ENCODE measurements at regions not wholly inside any gene's neighbourhood (a gene's known extent, or its start where the extent isn't known, plus 50 kb on each side); places are given as distances from the start of the nearest gene placed in this dataset.

GRCh38 chr10:126840576-126841135 lies 64.6 kb upstream of the DOCK1 start:
- Mint-ChIP-seq H3K4me3 (no peak overlapping the region), H3K27me3 (no peaks in the 10 kb centered on the region), H3K4me1 (no peaks in the 10 kb centered on the region), H3K9me3 (ENCODE audit: insufficient read depth) (no peaks in the 10 kb centered on the region), H3K27ac (no peak overlapping the region)
- no peak for DNase-seq
- Histone ChIP-seq H3K9me3 (ENCODE audit: control extremely low read depth in 1 of 3, control insufficient read depth in 2 of 3, insufficient read depth in 1 of 3, low read length in 2 of 3) (peaks cover 0 to 12% (median 0%) of the 10 kb centered on the region in 3 donors), H3K27ac (ENCODE audit: low read length in 2 of 2) (no peak overlapping the region), H3K4me1 (ENCODE audit: control insufficient read depth in 2 of 2, insufficient read depth in 2 of 2, low read length in 2 of 2) (no peaks in the 10 kb centered on the region), H3K36me3 (replicated peaks in 1 of 2; ENCODE audit: control extremely low read depth in 1 of 2, control insufficient read depth in 1 of 2, extremely low read depth in 1 of 2, insufficient read depth in 2 of 2, low read length in 1 of 2) (no peaks in the 10 kb centered on the region), H3K4me3 (ENCODE audit: control extremely low read depth in 1 of 5, extremely low read depth in 1 of 5, insufficient read depth in 1 of 5, low read depth in 2 of 5, low read length in 4 of 5) (no peak overlapping the region), H3K4me2 (replicated peaks; ENCODE audit: low read depth, low read length, poor library complexity, severe bottlenecking) (no peak overlapping the region), H2AFZ (ENCODE audit: insufficient read depth, low read depth, low read length, poor library complexity, severe bottlenecking) (no peak overlapping the region), H3K27me3 (replicated peaks in 1 of 4; ENCODE audit: control extremely low read depth in 1 of 4, control insufficient read depth in 3 of 4, insufficient read depth in 4 of 4, low read length in 3 of 4) (no peaks in the 10 kb centered on the region), H3K9ac (ENCODE audit: low read length) (no peak overlapping the region), H3K79me2 (ENCODE audit: control insufficient read depth, insufficient read depth, low read length) (no peaks in the 10 kb centered on the region), H4K20me1 (ENCODE audit: control insufficient read depth, insufficient read depth, low read length, poor library complexity, severe bottlenecking) (no peaks in the 10 kb centered on the region)
- TF ChIP-seq CTCF (IDR thresholded peaks at IDR 0.05) (no peak), EZH2 (IDR thresholded peaks at IDR 0.05; ENCODE audit: borderline replicate concordance, insufficient read depth, low read depth, low read length, poor library complexity, severe bottlenecking) (no peak)
- WGBS (ENCODE audit: insufficient coverage): 93% methylated on average over 6 of the region's 10 CpGs
- intact Hi-C loops (cut with micrococcal nuclease): no loop called here
- POLR2A ChIA-PET: no interaction called here
- CTCF ChIA-PET: no interaction called here
- ATAC-seq (ENCODE audit: low read depth): no peak

GRCh38 chr10:126841341-126841895 lies 63.8 kb upstream of the DOCK1 start:
- H3K27me3 Mint-ChIP-seq: no peaks in the 10 kb centered on the region
- H3K4me2 ChIP-seq (replicated peaks; ENCODE audit: low read depth, low read length, poor library complexity, severe bottlenecking): no peak overlapping the region
- H3K36me3 ChIP-seq (replicated peaks in 1 of 2; ENCODE audit: control extremely low read depth in 1 of 2, control insufficient read depth in 1 of 2, extremely low read depth in 1 of 2, insufficient read depth in 2 of 2, low read length in 1 of 2): no peaks in the 10 kb centered on the region
- no peaks in the 10 kb centered on the region for H3K79me2 ChIP-seq (ENCODE audit: control insufficient read depth, insufficient read depth, low read length)
- 0% methylated on average over 1 of the region's 5 CpGs for WGBS (ENCODE audit: insufficient coverage)
- no peaks in the 10 kb centered on the region for H4K20me1 ChIP-seq (ENCODE audit: control insufficient read depth, insufficient read depth, low read length, poor library complexity, severe bottlenecking)
- no peak for TF ChIP-seq CTCF (IDR thresholded peaks at IDR 0.05)
- no peak for TF ChIP-seq EZH2 (IDR thresholded peaks at IDR 0.05; ENCODE audit: borderline replicate concordance, insufficient read depth, low read depth, low read length, poor library complexity, severe bottlenecking)
- no peaks in the 10 kb centered on the region for H3K9me3 Mint-ChIP-seq (ENCODE audit: insufficient read depth)
- peaks cover 0 to 12% (median 0%) of the 10 kb centered on the region in 3 donors for H3K9me3 ChIP-seq (ENCODE audit: control extremely low read depth in 1 of 3, control insufficient read depth in 2 of 3, insufficient read depth in 1 of 3, low read length in 2 of 3)
- no peaks in the 10 kb centered on the region for H3K4me1 ChIP-seq (ENCODE audit: control insufficient read depth in 2 of 2, insufficient read depth in 2 of 2, low read length in 2 of 2)
- ATAC-seq (ENCODE audit: low read depth) (no peak), DNase-seq (no peak)
- ChIA-PET CTCF (no interaction called here), POLR2A (no interaction called here)
- no peak overlapping the region for H3K4me3 Mint-ChIP-seq
- intact Hi-C loops (cut with micrococcal nuclease): no loop called here
- no peak overlapping the region for H3K27ac Mint-ChIP-seq
- H2AFZ ChIP-seq (ENCODE audit: insufficient read depth, low read depth, low read length, poor library complexity, severe bottlenecking): no peak overlapping the region
- no peak overlapping the region for H3K27ac ChIP-seq (ENCODE audit: low read length in 2 of 2)
- no peaks in the 10 kb centered on the region for H3K27me3 ChIP-seq (replicated peaks in 1 of 4; ENCODE audit: control extremely low read depth in 1 of 4, control insufficient read depth in 3 of 4, insufficient read depth in 4 of 4, low read length in 3 of 4)
- H3K4me1 Mint-ChIP-seq: no peaks in the 10 kb centered on the region
- no peak overlapping the region for H3K9ac ChIP-seq (ENCODE audit: low read length)
- H3K4me3 ChIP-seq (ENCODE audit: control extremely low read depth in 1 of 5, extremely low read depth in 1 of 5, insufficient read depth in 1 of 5, low read depth in 2 of 5, low read length in 4 of 5): no peak overlapping the region
